Iris pigment epithelial cell (primary cell): ENCODE measurements at regions not wholly inside any gene's neighbourhood (a gene's known extent, or its start where the extent isn't known, plus 50 kb on each side); places are given as distances from the start of the nearest gene placed in this dataset.

ENCODE experiments used
- DNase-seq: peaks from one replicate; pipeline ENCODE4 v3.0.0-alpha.2; 2011; ENCODE audit warnings: low read depth

DNA sequence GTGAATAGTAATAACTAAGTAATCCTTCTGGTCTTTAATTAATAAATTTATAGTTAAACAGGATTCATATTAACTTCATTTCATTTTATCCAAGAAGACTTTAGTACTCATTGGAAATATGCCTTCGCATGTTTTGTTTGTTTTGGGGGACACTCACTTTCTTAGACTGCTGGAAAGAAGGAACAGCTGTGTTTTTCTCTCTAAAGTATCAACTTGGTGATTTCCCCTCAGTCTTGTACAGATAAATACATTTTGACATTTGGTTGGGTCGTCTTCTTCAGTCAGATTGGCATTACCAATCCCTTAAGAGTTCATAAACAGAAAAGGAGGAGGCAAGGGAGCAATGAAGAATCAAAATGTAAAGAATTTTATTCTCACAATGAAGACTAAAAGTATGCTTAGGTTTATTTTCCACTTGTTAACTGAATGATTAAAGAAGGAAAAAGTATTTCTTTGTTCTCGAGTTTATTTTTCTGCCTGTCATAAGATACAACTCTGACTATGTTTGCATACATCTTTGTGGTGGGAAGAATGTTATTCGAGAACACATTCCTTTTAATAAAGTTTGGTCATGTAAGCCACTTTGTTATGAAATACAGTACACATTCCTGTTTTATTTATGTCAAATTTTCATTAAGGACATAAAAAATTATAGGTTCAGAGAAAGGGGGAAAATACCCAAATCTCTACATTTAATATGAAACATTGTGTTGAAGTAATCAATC lies 140.2 kb downstream of the GMNC start:
- peak; percentile 27 for DNase-seq

- DNase-seq, result no peak
These were observed 141.2 kb downstream of the GMNC start for GRCh38 chr3:190721330-190721729.

DNA sequence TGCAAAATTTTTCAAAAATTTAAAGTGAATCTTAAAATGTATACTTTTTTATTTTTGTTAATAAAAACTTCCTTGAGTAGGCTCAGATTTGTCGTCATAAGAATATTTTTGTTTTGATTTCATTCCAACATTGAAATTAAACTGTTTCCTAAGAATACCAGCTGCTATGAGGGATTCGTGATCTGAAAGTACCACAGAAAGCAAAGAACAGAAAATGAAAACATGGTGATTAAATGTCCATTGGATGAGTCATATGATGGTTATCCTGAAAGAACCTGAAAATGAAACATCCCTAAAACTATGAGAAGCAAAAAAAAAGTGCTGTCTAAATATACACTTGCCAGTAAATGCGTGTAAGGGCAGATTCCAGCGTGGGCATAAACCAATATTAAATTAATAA lies 143.8 kb downstream of the GMNC start:
- peak; percentile 76 for DNase-seq

GRCh38 chr3:190718097-190718496 lies 144.4 kb downstream of the GMNC start:
- DNase-seq, result no peak

DNA sequence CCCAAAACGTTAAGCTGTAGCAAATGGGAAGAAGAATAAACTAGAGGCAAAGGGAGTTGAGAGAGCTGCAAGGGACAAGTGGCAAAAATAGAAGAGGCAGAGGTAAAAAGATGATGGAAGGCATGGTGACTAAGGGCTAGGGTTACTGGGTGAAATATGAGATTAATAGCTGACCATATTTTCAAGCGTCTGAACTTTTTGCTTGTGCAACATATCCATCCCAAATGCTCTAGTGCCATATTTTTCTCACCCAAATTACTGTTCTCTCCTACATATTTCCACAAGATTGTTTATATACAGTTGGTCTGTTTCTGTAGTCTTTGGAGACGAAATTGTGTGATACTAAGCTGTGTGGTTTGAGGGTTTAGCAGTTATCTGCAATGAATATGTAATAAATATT lies 145.5 kb downstream of the GMNC start:
- no peak for DNase-seq

- no peak for DNase-seq
These were observed 146.3 kb downstream of the GMNC start for GRCh38 chr3:190716211-190716610.

DNA sequence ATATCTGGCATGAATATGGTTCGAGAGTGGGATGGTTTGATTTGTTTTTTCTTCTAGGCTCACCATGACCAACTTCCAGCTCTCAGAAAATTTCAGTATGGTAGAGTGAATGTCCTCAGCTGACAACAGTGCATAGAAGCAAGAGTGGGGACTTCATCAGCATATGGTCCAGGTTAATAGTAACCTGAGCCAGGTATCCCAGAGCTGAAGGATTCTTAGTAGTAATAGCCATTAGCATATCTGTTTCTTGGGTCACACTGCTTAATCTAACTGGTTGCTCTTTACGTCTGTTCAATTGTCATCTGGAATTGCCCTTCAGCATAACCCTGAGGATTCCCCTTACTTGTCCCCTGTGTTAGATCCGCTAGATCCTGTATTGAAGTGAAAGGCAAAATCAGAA lies 151.8 kb downstream of the GMNC start:
- DNase-seq, result no peak

DNA sequence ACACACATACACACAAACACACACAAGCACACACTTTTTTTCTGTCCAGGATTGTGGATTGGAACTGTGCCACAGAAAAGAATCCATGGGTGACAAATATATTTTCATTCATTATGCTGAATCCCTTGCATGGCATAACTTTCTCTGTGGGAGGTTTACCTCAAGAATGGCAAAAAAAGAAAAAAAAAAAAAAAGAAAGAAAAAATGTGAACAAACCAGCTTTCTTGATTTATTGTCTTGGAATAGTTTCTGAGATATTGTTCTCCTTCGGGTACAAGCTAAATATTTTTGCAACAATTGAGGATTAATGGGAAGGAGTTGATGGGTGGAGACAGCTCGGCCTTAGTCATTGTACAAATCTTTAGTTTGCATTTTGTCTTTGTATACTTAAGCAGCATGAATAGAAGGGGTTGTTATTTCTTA lies 153.1 kb downstream of the GMNC start:
- peak; percentile 17 for DNase-seq
